ENCODE measurements at regions not wholly inside any gene's neighbourhood (a gene's known extent, or its start where the extent isn't known, plus 50 kb on each side); places are given as distances from the start of the nearest gene placed in this dataset.

GRCh38 chr21:35406635-35407034 lies 357.5 kb upstream of the RUNX1 start:
- TF ChIP-seq, protein P1, sequence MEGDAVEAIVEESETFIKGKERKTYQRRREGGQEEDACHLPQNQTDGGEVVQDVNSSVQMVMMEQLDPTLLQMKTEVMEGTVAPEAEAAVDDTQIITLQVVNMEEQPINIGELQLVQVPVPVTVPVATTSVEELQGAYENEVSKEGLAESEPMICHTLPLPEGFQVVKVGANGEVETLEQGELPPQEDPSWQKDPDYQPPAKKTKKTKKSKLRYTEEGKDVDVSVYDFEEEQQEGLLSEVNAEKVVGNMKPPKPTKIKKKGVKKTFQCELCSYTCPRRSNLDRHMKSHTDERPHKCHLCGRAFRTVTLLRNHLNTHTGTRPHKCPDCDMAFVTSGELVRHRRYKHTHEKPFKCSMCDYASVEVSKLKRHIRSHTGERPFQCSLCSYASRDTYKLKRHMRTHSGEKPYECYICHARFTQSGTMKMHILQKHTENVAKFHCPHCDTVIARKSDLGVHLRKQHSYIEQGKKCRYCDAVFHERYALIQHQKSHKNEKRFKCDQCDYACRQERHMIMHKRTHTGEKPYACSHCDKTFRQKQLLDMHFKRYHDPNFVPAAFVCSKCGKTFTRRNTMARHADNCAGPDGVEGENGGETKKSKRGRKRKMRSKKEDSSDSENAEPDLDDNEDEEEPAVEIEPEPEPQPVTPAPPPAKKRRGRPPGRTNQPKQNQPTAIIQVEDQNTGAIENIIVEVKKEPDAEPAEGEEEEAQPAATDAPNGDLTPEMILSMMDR (conservative IDR thresholded peaks at IDR 0.05; ENCODE audit: low read length) = no peak
- no peak for TF ChIP-seq EZH2phosphoT487 (IDR thresholded peaks at IDR 0.05; ENCODE audit: borderline replicate concordance)
